HG03565 (cell line): ENCODE measurements at regions not wholly inside any gene's neighbourhood (a gene's known extent, or its start where the extent isn't known, plus 50 kb on each side); places are given as distances from the start of the nearest gene placed in this dataset.

Experiments
- ATAC-seq: cut with Tn5 transposase; IDR thresholded peaks from one replicate; pipeline ENCODE4 v1.9.1; 2021; ENCODE audit warnings: mild to moderate bottlenecking, moderate library complexity; ENCODE audit not compliant: unreplicated experiment

GRCh38 chr3:124089214-124089613 is 97.3 kb upstream of the ROPN1 start:
- ATAC-seq = no peak

GRCh38 chr3:124091716-124092115 is 99.8 kb upstream of the ROPN1 start:
- no peak for ATAC-seq

- no peak for ATAC-seq
These were observed 100.9 kb upstream of the ROPN1 start for GRCh38 chr3:124092811-124093210.

- ATAC-seq = no peak
These were observed 102.6 kb upstream of the ROPN1 start for GRCh38 chr3:124094496-124094895.

GRCh38 chr3:124097362-124098131 is 105.6 kb upstream of the ROPN1 start:
- no peak for ATAC-seq

GRCh38 chr3:124101643-124102042 is 109.7 kb upstream of the ROPN1 start:
- no peak for ATAC-seq

- no peak for ATAC-seq
These were observed 115.4 kb upstream of the ROPN1 start for GRCh38 chr3:124107104-124107890.

- ATAC-seq = no peak
These were observed 116.5 kb upstream of the ROPN1 start for GRCh38 chr3:124108446-124108845.

GRCh38 chr3:124113485-124113884 is 121.6 kb upstream of the ROPN1 start:
- no peak for ATAC-seq

GRCh38 chr3:124115279-124115678 is 123.4 kb upstream of the ROPN1 start:
- ATAC-seq = no peak

- no peak for ATAC-seq
These were observed 124.0 kb upstream of the ROPN1 start for GRCh38 chr3:124115956-124116355.

GRCh38 chr3:124116906-124117305 is 125.0 kb upstream of the ROPN1 start:
- ATAC-seq = no peak

- ATAC-seq = no peak
These were observed 125.6 kb upstream of the ROPN1 start for GRCh38 chr3:124117486-124117885.

GRCh38 chr3:124118397-124118796 is 126.5 kb upstream of the ROPN1 start:
- ATAC-seq = no peak

GRCh38 chr3:124119056-124119716 is 127.3 kb upstream of the ROPN1 start:
- no peak for ATAC-seq

- ATAC-seq = no peak
These were observed 129.7 kb upstream of the ROPN1 start for GRCh38 chr3:124121379-124122312.

GRCh38 chr3:124125315-124125714 is 133.4 kb upstream of the ROPN1 start:
- no peak for ATAC-seq

GRCh38 chr3:124126436-124127023 is 134.6 kb upstream of the ROPN1 start:
- no peak for ATAC-seq

GRCh38 chr3:124131158-124131557 is 139.2 kb upstream of the ROPN1 start:
- ATAC-seq = no peak

GRCh38 chr3:124131580-124131979 is 139.7 kb upstream of the ROPN1 start:
- ATAC-seq = no peak
